CD4-positive, alpha-beta T cell treated with Interleukin-1 beta for 1 hour (primary cell): ENCODE measurements at regions not wholly inside any gene's neighbourhood (a gene's known extent, or its start where the extent isn't known, plus 50 kb on each side); places are given as distances from the start of the nearest gene placed in this dataset.
A peak's percentile ranks its signal among the peaks of the same experiment; 100 is the strongest.

Source experiments
- DNase-seq, 2 donors: peaks; one replicate each; pipeline ENCODE4 v3.0.0-alpha.2; 2020 to 2022

- no peak for DNase-seq
Measured at GRCh38 chrX:110851780-110852179, 56.2 kb upstream of the CHRDL1 start.

- peak in 1 of 2 donors; percentile 38 for DNase-seq
Measured at GRCh38 chrX:110847334-110847733, 51.7 kb upstream of the CHRDL1 start.

- DNase-seq: no peak
Measured at GRCh38 chrX:110846071-110846470, 50.5 kb upstream of the CHRDL1 start.
